ENCODE measurements at regions not wholly inside any gene's neighbourhood (a gene's known extent, or its start where the extent isn't known, plus 50 kb on each side); places are given as distances from the start of the nearest gene placed in this dataset.

GRCh38 chr12:87802721-87803011 is 226.5 kb downstream of the C12orf50 start:
- no peaks in the 10 kb centered on the region for H3K36me3 Mint-ChIP-seq (ENCODE audit: low read depth)
- intact Hi-C loops (cut with micrococcal nuclease) = no loop called here
- H3K4me3 Mint-ChIP-seq = no peak overlapping the region
- H3K27ac Mint-ChIP-seq = no peak overlapping the region
- DNase-seq (ENCODE audit: low spot score) = no peak
- H3K27me3 Mint-ChIP-seq (ENCODE audit: insufficient read depth) = no peaks in the 10 kb centered on the region
- H3K4me1 Mint-ChIP-seq (ENCODE audit: low read depth) = no peaks in the 10 kb centered on the region
- H3K9me3 Mint-ChIP-seq = no peaks in the 10 kb centered on the region

GRCh38 chr12:87801860-87802720 is 227.1 kb downstream of the C12orf50 start:
- Mint-ChIP-seq H3K4me3 (no peak overlapping the region), H3K27me3 (ENCODE audit: insufficient read depth) (no peaks in the 10 kb centered on the region), H3K27ac (no peak overlapping the region), H3K4me1 (ENCODE audit: low read depth) (no peaks in the 10 kb centered on the region), H3K36me3 (ENCODE audit: low read depth) (no peaks in the 10 kb centered on the region), H3K9me3 (no peaks in the 10 kb centered on the region)
- intact Hi-C loops (cut with micrococcal nuclease) = no loop called here
- DNase-seq (ENCODE audit: low spot score) = no peak

GRCh38 chr12:87796961-87797516 is 232.2 kb downstream of the C12orf50 start:
- Mint-ChIP-seq H3K4me1 (ENCODE audit: low read depth) (no peaks in the 10 kb centered on the region), H3K9me3 (no peaks in the 10 kb centered on the region), H3K4me3 (no peak overlapping the region), H3K36me3 (ENCODE audit: low read depth) (no peaks in the 10 kb centered on the region), H3K27me3 (ENCODE audit: insufficient read depth) (no peaks in the 10 kb centered on the region), H3K27ac (no peak overlapping the region)
- DNase-seq (ENCODE audit: low spot score) = no peak
- intact Hi-C loops (cut with micrococcal nuclease) = no loop called here

GRCh38 chr12:87795555-87795954 is 233.6 kb downstream of the C12orf50 start:
- no peak overlapping the region for H3K4me3 Mint-ChIP-seq
- no peaks in the 10 kb centered on the region for H3K9me3 Mint-ChIP-seq
- no peaks in the 10 kb centered on the region for H3K27me3 Mint-ChIP-seq (ENCODE audit: insufficient read depth)
- intact Hi-C loops (cut with micrococcal nuclease) = no loop called here
- H3K4me1 Mint-ChIP-seq (ENCODE audit: low read depth) = no peaks in the 10 kb centered on the region
- no peaks in the 10 kb centered on the region for H3K36me3 Mint-ChIP-seq (ENCODE audit: low read depth)
- H3K27ac Mint-ChIP-seq = no peak overlapping the region
- DNase-seq (ENCODE audit: low spot score) = no peak

GRCh38 chr12:87794854-87795253 is 234.3 kb downstream of the C12orf50 start:
- intact Hi-C loops (cut with micrococcal nuclease) = no loop called here
- Mint-ChIP-seq H3K4me1 (ENCODE audit: low read depth) (no peaks in the 10 kb centered on the region), H3K27me3 (ENCODE audit: insufficient read depth) (no peaks in the 10 kb centered on the region), H3K9me3 (no peaks in the 10 kb centered on the region), H3K27ac (no peak overlapping the region), H3K36me3 (ENCODE audit: low read depth) (no peaks in the 10 kb centered on the region), H3K4me3 (no peak overlapping the region)
- DNase-seq (ENCODE audit: low spot score) = no peak

GRCh38 chr12:87793131-87793530 is 236.1 kb downstream of the C12orf50 start:
- no peak for DNase-seq (ENCODE audit: low spot score)
- H3K4me3 Mint-ChIP-seq = no peak overlapping the region
- no peaks in the 10 kb centered on the region for H3K27me3 Mint-ChIP-seq (ENCODE audit: insufficient read depth)
- no peaks in the 10 kb centered on the region for H3K9me3 Mint-ChIP-seq
- intact Hi-C loops (cut with micrococcal nuclease) = no loop called here
- no peak overlapping the region for H3K27ac Mint-ChIP-seq
- H3K4me1 Mint-ChIP-seq (ENCODE audit: low read depth) = no peaks in the 10 kb centered on the region
- H3K36me3 Mint-ChIP-seq (ENCODE audit: low read depth) = no peaks in the 10 kb centered on the region

GRCh38 chr12:87784350-87784749 is 244.9 kb downstream of the C12orf50 start:
- no peak for DNase-seq (ENCODE audit: low spot score)
- no peaks in the 10 kb centered on the region for H3K27me3 Mint-ChIP-seq (ENCODE audit: insufficient read depth)
- H3K4me1 Mint-ChIP-seq (ENCODE audit: low read depth) = no peaks in the 10 kb centered on the region
- no peak overlapping the region for H3K4me3 Mint-ChIP-seq
- intact Hi-C loops (cut with micrococcal nuclease) = no loop called here
- no peaks in the 10 kb centered on the region for H3K9me3 Mint-ChIP-seq
- no peaks in the 10 kb centered on the region for H3K36me3 Mint-ChIP-seq (ENCODE audit: low read depth)
- no peak overlapping the region for H3K27ac Mint-ChIP-seq

GRCh38 chr12:87783467-87783866 is 245.7 kb downstream of the C12orf50 start:
- Mint-ChIP-seq H3K27me3 (ENCODE audit: insufficient read depth) (no peaks in the 10 kb centered on the region), H3K4me3 (no peak overlapping the region), H3K36me3 (ENCODE audit: low read depth) (no peaks in the 10 kb centered on the region), H3K27ac (no peak overlapping the region), H3K4me1 (ENCODE audit: low read depth) (no peaks in the 10 kb centered on the region), H3K9me3 (no peaks in the 10 kb centered on the region)
- DNase-seq (ENCODE audit: low spot score) = no peak
- intact Hi-C loops (cut with micrococcal nuclease) = no loop called here

GRCh38 chr12:87782838-87783237 is 246.4 kb downstream of the C12orf50 start:
- Mint-ChIP-seq H3K27ac (no peak overlapping the region), H3K27me3 (ENCODE audit: insufficient read depth) (no peaks in the 10 kb centered on the region), H3K9me3 (no peaks in the 10 kb centered on the region), H3K4me1 (ENCODE audit: low read depth) (no peaks in the 10 kb centered on the region), H3K36me3 (ENCODE audit: low read depth) (no peaks in the 10 kb centered on the region), H3K4me3 (no peak overlapping the region)
- intact Hi-C loops (cut with micrococcal nuclease) = no loop called here
- no peak for DNase-seq (ENCODE audit: low spot score)

- H3K27me3 Mint-ChIP-seq (ENCODE audit: insufficient read depth) = no peaks in the 10 kb centered on the region
- no peak for DNase-seq (ENCODE audit: low spot score)
- intact Hi-C loops (cut with micrococcal nuclease) = no loop called here
- H3K36me3 Mint-ChIP-seq (ENCODE audit: low read depth) = no peaks in the 10 kb centered on the region
- no peak overlapping the region for H3K27ac Mint-ChIP-seq
- H3K4me3 Mint-ChIP-seq = no peak overlapping the region
- no peaks in the 10 kb centered on the region for H3K9me3 Mint-ChIP-seq
- H3K4me1 Mint-ChIP-seq (ENCODE audit: low read depth) = no peaks in the 10 kb centered on the region
Observed at GRCh38 chr12:87779858-87780498, 249.2 kb downstream of the C12orf50 start.

GRCh38 chr12:87779016-87779415 is 250.2 kb downstream of the C12orf50 start:
- Mint-ChIP-seq H3K4me3 (no peak overlapping the region), H3K4me1 (ENCODE audit: low read depth) (no peaks in the 10 kb centered on the region), H3K27me3 (ENCODE audit: insufficient read depth) (no peaks in the 10 kb centered on the region), H3K36me3 (ENCODE audit: low read depth) (no peaks in the 10 kb centered on the region), H3K9me3 (no peaks in the 10 kb centered on the region), H3K27ac (no peak overlapping the region)
- intact Hi-C loops (cut with micrococcal nuclease) = no loop called here
- no peak for DNase-seq (ENCODE audit: low spot score)

- no peak for DNase-seq (ENCODE audit: low spot score)
- Mint-ChIP-seq H3K4me3 (no peak overlapping the region), H3K27me3 (ENCODE audit: insufficient read depth) (no peaks in the 10 kb centered on the region), H3K27ac (no peak overlapping the region), H3K4me1 (ENCODE audit: low read depth) (no peaks in the 10 kb centered on the region), H3K9me3 (no peaks in the 10 kb centered on the region), H3K36me3 (ENCODE audit: low read depth) (no peaks in the 10 kb centered on the region)
- intact Hi-C loops (cut with micrococcal nuclease) = no loop called here
Observed at GRCh38 chr12:87778065-87778464, 251.1 kb downstream of the C12orf50 start.

- Mint-ChIP-seq H3K36me3 (ENCODE audit: low read depth) (no peaks in the 10 kb centered on the region), H3K27me3 (ENCODE audit: insufficient read depth) (no peaks in the 10 kb centered on the region), H3K4me3 (no peak overlapping the region), H3K27ac (no peak overlapping the region), H3K9me3 (no peaks in the 10 kb centered on the region), H3K4me1 (ENCODE audit: low read depth) (no peaks in the 10 kb centered on the region)
- intact Hi-C loops (cut with micrococcal nuclease) = no loop called here
- no peak for DNase-seq (ENCODE audit: low spot score)
Observed at GRCh38 chr12:87775784-87776183, 253.4 kb downstream of the C12orf50 start.

Data from activated T-helper 1 cell treated with anti-CD3 and anti-CD28 coated beads, Interleukin-12 subunit alpha, Interleukin-12 subunit beta, Interleukin-2, Interleukin-4 antibody, amounts not matched to agents 30 ng/mL and 10 ng/mL and 1 ng/mL, durations not matched to agents 14 hours and 24 hours and 36 hours (primary cell).